GM19238 (cell line): ENCODE measurements at regions not wholly inside any gene's neighbourhood (a gene's known extent, or its start where the extent isn't known, plus 50 kb on each side); places are given as distances from the start of the nearest gene placed in this dataset.

Source experiments
- DNase-seq: peaks from one replicate; pipeline ENCODE4 v3.0.0; 2011; ENCODE audit warnings: low spot score; ENCODE audit not compliant: insufficient read length

DNA sequence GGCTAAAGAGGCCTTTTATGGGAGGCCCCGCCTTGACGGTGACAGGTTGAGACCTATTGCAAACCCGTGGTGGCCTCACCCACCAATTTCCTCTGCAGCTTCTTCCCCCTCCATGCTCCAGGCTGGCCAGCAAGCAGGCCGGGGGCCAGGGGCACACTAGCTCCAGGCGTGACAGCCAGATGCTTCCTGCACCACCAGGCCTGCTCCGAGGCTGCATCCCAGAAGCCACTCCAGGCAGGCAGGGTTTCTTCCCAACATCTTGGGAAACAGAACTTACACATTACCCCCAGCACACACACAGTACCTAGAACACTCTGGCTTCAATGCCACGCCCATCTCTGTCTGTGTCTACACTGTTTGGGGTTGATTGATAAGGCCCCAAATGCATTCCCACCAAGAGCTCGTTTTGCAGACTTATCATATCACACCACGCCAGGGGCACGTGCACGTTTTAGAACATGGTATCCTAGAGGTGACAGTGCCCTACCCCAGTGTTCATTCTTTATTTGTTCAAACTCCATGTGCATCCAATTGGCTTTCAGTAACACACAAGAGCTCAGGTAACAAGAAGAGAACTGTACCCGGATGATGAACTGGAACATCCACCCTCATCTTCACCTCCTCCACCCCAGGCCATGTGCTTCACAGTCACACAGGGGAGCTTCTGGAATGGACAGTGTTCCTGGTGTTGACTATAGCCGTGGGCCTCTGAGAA lies 221.4 kb upstream of the RREB1 start:
- no peak for DNase-seq

DNA sequence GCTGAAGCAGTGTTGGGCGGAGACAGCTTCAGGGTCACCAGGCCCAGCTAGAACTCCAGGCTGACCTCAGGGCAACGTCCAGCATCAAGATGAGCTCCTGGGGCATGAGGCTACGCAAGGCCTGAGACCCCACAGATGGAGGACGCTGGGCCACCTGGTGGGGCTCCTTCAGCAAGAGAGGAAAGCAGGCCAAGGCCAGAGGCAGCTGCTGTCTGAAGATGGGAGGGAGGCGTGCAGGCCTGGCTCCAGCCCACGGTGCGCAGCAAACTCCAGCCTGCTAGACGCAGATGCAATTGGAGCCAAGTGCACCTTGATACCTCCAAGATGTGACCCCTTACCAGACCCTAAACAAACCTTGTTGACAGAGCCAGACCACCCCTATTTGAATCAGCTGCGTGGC lies 220.9 kb upstream of the RREB1 start:
- no peak for DNase-seq

DNA sequence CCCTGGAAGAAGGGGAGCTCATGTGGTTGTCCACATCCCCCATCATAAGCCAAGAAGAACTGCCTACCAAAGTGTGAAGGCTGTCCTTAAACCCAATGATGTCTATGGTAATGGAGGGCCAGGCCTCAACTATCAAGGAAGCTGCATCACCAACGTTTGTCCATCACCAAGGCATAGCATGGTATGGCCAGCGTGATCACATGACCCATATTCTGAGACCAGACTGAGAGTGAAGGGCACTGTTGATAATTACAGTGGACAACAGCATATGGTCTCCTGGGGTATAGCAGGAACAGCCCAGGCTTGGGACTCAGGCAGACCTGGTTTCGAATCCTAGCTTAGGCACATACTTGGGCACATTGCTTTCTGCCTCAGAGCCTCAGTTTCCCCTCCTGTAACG lies 218.2 kb upstream of the RREB1 start:
- no peak for DNase-seq

DNA sequence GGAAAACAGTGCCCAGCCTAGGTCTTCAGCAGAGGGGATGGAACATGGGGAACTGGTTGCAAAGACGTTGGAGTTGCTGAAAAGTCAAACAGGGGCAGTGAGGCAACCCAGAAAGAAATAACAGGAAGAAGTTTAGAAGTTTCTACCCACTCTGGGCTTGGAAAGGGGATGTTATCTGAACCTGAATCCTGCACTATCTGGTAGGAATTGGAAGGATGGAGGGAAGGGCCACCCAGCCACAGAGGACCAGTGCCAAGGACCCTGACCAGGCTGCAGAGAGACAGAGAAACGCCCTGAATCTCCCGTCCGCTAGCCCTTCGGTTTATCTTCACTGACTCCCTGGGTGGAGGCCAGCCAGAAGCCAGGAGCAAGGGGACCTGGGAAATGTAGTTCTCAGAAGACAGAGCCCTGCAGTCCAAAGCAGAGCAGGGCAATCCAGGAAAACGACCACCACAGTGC lies 217.3 kb upstream of the RREB1 start:
- no peak for DNase-seq

DNA sequence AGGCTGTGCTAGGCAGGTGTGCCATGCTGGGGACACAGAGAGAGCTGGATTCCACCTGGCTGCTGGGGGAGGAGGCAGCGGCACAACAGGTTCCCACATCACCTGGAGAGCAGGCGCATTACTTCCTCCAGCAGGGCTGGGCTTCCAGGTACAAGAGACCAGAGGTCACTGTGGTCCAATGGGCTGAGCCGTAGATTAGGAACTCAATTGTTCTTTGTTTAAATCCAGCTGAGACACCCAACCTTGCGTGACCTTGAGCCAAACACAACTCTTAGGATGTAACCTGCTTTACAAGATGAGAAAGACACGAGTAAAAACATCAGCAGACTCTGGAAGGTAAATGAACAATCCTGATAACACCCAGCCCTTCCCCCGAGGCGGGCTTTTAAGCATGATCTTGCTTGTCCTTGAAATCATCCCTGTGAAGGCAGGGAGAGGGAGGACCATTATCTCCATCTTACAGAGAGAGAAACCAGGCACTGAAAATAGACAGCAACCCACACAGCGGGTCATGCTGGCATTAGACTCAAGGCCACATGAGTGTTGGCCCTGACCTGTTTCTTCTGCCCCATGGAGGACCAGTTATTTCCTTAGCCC lies 216.5 kb upstream of the RREB1 start:
- DNase-seq: no peak

DNA sequence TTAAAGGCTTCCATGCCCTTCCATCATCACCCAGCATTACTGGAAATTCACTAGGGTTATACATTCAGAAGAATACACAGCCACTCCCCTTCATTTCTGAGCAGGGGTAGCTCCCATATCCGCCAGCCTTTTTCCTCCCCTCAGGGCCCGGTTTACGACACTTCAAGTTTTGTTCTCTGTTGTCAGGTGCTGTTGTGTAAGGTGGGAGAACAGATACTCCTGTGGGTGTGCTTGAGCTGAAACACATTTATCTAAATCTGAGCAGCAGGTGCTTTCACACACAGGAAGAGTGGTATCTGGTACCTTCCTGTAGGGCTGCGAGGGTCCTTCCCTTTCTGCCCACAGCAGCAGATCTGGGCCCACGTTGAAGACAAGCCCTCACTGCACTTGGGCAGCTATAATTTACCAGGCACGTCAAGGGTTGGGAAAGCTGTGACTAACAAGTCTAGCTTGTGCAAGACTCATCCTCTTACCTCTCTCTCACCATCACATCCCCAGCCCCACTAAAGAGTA lies 215.8 kb upstream of the RREB1 start:
- DNase-seq: no peak

DNA sequence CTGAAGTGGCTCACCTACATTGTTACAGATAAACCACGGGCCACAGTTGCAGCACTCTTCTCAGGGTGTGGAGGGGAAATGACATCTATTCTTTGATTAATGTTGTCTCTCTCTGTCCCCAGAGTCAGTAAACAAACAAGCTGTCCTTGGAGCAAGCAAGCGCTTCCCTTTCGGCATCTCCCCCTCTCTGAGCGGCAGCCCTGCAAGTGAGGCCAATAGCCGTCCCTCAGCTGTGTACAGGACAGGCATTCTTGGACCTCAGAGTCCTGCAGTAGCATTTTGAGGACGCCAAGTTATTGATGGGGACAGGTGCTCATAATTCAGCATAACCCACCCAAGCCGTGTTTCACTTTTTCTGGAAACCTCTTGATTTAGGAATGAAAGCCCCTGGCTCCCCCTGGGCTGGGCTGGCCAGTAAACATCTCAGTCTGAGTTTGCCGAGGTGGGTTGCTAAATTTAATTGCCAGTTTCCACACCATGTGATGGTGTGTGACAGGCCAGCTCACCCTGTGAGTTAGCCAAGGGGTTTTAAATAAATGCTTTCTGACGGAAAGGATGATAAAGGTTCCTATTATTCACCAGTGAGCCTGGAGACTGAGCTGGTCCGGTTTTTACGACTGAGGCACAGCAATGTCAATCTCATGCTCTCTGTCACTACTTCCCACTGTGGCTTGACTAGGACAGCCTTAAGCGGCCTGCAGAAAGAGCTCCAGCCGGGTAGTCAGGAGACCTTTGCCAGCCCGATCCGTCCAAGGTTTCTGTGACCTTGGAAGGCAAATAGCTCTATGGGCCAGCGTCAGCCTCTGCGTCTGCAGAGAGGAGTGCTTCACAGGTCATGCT lies 214.8 kb upstream of the RREB1 start:
- DNase-seq: no peak

DNA sequence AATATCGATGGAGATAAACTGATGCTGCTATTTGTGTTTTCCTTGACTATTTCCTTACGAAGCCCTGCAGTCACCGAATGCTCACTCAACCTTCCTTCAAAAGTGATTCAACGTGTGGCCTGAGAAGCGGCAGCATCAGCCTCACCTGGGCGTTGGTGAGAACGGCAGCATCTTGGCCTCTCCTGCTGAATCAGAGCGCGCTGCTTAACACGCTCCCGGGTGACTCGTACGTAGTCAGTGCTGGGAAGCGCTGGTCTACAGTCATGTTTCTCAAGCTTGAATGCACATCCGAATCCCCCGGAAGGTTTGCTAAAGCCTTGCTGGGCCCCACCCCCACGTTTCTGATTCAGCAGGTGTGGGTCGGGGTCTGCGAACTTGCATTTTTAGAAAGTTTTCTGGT lies 214.1 kb upstream of the RREB1 start:
- no peak for DNase-seq

DNA sequence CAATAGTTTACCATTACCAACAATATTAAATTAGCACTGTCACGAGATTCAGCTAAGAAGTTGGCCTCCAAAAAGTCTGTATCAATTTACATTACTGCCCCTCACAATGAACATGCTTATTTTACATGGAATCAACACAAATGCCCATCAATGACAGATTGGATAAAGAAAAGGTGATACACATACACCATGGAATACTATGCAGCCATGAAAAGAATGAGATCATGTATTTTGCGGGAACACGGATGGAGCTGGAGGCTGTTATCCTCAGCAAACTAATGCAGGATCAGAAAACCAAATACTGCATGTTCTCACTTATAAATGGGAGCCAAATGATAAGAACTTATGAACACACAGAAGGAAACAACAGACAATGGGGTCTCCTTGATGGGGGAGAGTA lies 211.8 kb upstream of the RREB1 start:
- no peak for DNase-seq

DNA sequence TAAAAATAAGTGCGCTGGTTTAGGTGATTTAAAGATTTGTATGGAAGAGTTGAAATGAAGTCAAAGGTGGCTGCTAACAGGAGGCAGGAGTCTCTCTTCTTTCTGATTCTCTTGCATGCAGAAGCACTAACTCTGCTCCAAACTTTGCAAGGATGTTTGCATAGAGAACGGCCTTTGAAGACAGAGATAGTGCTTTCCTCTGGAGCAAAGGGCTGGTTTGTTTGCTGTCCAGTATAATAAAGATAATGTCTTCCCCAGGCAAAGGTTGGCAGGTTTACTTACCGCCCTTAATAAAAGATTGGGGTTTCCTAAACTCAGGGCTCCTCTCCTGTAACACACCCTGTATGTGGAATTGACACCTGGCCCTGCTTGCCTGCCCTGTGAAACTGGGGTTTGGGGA lies 210.6 kb upstream of the RREB1 start:
- DNase-seq: no peak

DNA sequence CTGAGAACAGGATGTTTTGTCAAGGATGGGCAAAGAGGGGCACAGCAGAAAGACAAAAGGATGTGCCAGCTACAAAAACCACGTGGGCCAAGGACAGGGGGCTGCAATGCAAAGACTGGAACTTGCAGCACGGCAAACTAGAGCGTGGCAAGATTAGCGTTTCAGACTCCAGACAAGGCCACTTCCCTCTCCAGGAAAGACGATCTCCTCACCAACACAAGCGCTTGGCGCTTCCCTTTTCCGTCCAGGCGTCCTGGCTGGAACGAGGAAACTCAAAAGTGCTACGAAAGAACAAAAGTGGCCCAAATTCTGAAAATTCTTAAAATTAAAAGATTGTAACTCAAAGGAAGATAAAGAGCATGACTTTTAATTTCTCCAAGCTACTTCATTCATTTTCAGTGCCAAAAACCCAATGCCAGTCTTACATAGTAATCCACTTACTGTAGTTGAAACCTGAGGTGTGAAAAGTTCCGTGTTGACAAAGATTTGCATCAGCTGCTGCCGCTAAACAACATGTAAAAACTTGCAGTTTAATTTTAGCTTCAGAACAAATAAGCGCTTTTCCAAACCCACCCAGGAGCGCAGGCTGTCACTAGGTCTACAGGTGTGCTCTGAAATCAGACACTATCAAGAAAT lies 207.1 kb upstream of the RREB1 start:
- DNase-seq: no peak

DNA sequence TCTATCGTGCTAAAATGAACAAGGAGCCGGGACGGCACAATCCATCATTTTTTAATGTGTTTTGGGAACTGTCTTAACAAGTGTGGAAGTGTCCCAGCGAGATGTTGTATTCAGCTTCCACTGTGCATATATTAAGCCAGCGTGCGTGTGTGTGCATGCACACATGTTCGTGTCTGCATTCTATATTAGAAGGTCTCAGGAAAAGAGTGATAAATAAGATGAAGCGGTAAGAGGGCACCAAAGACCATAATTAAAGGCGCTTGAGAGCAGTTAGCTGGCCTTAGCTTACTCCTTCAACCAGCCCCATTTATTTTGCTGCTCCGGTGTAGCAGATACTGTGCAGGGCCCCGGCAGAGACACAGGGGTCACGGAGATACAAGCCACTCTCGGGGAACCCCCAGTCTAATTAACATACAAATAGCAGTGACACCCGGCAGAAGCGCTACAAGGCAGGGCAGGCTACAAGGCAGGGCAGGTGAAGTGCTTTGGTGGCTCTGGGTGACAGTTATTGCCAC lies 206.5 kb upstream of the RREB1 start:
- no peak for DNase-seq

DNA sequence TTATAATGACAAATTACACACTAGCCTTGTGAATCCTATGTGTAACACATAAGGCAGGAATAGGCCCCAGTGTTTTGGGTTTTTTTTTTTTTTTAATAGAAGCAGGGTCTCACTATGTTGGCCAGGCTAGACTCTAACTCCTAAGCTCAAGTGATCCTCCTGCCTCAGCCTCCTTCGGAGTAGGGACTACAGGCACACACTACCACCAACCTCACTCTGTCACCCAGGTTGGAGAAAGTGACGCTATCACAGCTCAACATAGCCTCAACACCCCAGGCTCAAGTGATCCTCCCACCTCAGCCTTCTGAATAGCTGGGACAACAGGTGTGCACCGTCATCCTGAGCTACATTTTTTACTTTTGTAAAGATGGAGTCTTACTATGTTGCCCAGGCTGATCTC lies 205.8 kb upstream of the RREB1 start:
- DNase-seq: no peak

DNA sequence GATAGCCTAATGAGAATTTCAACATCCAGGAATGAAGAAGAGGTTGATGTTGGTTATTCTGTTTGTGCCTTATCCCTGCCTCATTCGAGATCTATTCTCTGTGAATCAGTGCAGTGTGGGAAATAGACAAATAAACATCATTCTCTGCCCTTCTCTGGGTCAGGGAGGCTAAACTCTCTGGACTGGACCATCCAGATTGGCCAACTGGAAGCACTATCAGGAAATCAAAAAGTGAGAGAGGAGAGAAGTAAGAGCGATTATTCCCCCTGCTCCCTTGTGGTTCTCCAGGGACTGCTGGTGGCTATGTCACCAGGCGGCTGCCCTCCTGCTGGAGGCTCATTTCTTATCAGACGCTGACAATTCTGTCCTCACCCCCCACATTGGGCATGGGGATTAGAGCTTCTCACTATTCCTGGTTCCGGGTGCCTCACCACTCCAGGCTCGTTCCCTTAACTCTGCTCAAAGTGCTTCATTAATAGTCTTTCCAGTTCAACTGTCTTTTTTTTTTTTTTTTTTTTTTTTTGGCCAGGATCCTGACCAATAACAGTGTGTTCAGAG lies 201.7 kb upstream of the RREB1 start:
- DNase-seq: no peak

DNA sequence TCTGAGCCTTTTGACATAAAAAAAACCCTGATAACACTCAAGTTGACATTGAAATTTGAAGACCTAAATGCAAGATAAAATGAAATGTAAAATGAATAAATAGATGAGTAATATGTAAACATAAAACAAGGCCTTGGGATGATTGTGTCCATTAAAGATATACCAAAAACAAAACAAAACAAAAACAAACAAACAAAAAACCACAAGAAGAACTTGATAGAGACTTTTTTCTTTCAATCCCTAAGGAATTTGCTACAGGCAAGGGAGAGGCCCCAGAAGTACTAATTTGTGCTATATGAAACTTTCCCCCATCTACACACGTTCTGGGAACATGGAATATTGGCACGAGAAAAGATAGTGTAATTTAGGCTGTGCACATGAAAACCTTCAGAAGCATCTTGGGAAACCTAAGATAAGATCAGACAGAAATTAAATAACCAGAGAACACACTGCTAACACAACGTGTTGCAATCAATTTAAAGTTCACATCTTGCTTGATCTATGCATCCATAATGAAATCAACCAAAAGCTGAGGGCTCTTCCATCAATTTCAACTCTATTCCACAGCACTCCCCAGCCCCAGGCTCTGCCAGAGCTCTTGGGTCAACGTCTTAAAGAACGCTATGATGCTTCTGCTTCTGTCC lies 201.1 kb upstream of the RREB1 start:
- DNase-seq: no peak

DNA sequence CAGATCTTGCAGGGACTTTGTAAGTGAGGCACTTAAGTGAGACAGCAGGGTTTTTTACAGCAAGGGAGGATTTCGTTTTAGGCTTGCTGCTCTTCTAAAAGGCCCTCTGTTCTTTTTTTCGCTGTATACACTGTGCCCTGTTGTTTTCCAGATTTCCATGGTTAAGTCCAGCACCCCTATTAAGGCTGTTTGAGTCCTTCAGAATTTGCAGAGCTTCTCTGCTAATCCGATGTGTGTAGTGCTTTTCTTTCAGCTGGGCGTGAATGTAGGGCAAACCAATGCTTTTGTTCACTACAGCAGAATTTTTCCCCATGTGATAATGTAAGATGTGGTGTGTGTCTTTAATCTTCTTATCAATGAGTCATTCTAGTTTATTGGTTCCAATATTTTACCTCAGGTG lies 200.5 kb upstream of the RREB1 start:
- no peak for DNase-seq

DNA sequence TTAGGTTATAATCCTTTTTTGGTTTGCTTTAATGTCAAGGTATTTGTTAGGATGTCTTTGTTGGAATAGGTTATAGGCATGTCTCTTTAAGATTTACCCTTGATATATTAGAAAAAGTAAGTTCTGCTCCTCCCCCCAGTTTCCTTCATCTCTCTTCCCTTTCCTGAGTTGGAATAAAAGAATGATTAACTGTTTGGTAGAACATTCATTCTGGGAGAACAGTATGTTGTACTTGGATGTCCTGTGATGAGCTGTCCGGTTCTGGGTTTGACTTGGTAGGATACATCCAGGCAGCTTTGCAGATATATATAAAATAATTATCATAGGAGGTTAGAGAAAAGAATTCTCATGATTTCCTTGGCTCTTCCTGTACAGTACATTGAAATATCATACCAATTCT lies 199.6 kb upstream of the RREB1 start:
- no peak for DNase-seq

DNA sequence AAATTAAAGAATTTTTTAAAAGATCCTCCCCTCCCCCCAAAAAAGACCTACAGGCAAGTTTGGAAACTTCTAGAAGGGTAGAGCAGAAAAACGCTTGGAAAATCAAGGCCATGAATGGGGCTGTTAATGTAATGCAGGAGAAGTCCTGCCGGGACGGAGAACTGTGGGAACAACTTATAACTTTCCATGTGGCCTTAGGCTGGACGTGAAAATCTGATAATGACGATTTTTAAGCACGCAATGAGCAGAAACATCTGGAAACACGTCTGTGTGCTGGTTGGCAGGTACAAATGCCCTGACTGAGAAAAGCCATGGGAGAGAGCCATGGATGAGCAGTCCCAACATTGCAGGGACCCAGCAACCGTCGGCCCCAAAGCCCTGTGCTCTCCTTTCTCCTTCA lies 198.7 kb upstream of the RREB1 start:
- DNase-seq: no peak

DNA sequence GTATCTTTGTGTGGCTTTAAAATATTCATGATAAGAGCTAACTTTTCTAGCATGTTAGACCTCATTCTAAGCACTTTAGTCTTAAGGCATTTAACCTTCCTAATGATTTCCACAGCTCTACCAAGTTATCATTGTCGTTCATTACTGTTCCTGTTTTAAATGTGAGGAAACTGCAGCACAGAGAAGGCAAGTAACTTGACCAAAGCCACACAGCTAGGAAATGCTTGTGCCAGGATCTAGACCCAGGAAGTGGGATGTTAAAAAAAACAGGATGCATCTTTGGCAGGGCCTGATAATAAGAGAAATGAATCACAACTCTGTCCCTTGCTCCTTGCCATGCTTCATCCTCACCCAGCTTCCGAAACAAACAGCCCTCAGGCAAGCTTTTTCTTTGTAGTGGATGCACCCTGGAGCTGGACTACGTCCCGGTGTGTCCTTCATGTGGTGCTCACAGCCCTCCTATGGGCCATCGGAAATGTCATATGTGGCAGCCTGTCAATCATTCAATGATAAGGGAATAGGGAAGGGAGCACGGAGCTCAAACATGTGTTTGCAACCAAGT lies 196.9 kb upstream of the RREB1 start:
- no peak for DNase-seq

DNA sequence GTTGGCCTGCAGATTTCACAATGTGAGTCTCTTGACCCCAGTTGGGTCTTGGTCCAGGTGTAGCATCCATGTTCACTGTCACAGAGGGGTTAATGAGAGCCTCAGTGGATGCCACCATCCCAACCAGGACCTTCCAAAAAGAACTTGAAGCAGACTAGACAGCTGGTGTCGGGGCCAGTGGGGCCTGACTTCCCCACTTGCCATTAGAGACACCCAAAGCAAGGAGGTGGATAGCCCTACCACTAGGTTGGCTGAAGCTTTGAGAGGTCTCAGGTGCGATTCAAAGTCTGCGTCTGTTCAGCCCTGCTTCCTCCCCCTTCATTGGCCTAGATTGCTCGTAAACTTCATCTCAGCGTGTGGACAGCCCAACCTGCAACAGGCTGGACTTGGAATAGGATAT lies 196.4 kb upstream of the RREB1 start:
- no peak for DNase-seq
